GM18502 (cell line): ENCODE measurements at regions not wholly inside any gene's neighbourhood (a gene's known extent, or its start where the extent isn't known, plus 50 kb on each side); places are given as distances from the start of the nearest gene placed in this dataset.
A peak's percentile ranks its signal among the peaks of the same experiment; 100 is the strongest.

Source experiments
- ATAC-seq: cut with Tn5 transposase; IDR thresholded peaks from one replicate; pipeline ENCODE4 v1.9.1; 2021; ENCODE audit warnings: mild to moderate bottlenecking; ENCODE audit not compliant: unreplicated experiment, poor library complexity

DNA sequence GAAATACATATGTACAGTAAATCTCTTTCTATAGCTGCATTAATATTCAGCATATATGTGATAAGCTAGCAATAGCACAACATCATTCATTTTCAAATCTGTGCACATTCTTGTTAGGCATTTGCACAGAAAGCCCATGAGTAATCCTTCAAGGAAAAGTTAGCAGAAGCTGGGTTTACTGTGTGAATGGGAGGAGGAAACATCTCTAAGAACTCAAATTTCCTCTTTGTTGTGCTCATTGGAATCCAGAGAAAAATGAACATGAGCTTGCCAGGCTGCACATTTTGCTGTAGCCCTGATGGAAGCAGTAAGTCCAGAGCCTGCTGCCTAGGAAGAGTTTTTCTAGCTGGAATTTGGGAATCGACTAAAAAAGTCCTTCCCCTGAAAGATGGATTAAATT lies 214.2 kb upstream of the FOXD3 start:
- no peak for ATAC-seq

DNA sequence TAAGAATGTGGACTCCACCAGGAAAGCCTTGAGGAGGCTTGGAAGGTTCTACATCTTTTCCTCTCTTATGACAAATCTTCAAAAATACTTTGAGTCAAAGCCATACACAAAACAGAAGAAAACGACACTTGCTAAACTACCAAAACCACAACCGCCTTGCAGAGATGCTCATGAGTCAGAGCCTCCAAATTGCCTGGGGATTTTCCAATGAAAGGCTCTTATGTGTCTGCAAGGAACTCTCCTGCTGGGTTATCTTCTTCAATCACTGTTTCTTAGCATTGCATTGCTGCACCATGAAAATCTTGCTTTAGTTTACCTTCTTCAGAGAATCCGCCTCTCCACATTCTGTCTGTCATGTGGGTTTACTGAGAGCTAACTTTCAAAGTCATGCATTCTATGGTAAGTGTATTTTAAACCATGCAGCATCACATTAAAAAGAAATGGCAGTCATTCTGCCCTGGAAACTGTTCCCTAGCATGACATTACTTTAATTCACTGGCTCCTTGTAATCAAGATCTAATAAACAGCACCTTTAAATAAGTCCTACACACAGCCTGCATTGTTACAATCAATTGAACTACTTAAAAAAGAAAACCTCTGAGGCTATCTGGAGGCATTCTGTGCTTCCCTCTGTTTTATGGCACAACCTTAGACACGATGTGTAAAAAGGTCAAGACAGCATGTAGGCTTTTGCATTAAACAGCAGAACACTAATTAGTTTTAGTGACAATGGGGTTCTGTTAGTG lies 210.0 kb upstream of the FOXD3 start:
- no peak for ATAC-seq

GRCh38 chr1:63115527-63115926 lies 206.8 kb upstream of the FOXD3 start:
- no peak for ATAC-seq

GRCh38 chr1:63116016-63116415 lies 206.4 kb upstream of the FOXD3 start:
- no peak for ATAC-seq

DNA sequence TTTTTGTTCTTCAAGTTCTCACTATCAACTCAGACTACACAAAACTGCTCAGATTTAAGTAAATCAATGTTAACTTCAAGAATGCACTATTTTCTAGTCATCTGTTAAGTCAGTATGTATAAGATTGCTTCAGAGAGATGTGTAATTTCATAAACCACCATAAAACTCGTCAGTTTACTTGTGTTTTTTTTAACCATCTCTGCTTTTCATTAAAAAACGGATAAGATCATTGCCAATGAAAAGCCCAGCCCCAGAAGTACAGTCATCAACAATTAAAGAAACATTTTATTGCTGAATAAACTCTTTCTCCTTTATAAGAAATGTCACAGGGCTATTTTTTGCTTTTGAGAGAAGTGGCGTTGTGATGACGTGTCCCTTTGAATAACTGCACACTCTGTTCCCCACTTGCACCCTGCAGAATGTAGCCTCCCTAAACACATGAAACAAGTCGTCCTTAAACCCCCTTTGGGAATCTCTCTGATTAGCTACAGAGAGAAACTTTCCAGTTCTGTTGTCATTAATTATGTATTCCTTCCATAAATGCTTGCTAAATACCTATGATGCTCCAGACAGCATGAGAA lies 202.7 kb upstream of the FOXD3 start:
- ATAC-seq, result no peak

- no peak for ATAC-seq
These were observed 200.3 kb upstream of the FOXD3 start for GRCh38 chr1:63122079-63122478.

DNA sequence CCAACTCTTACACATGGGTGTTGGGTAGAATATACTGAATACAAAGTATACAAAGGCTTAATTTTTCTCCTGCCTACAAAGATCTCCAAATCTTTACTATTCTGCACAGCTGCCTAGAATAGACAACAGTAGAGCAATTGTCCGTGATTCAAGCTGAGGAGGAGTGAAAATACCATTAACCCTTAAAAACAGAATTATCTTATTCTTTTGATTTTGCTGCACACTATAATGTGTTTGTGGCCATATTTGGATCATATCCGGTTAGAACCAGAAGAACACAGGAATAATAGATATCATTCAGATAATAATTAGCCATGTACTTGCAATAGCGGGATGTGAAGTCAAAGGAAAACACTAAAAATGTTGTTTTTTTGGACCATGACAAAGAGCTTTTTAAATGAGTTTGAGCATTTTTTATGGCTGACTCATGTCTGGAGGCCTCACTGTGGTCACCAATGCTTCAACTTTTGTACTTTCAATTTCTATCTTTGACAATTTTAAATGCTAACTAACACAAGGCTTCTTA lies 197.6 kb upstream of the FOXD3 start:
- ATAC-seq, result peak; percentile 86

DNA sequence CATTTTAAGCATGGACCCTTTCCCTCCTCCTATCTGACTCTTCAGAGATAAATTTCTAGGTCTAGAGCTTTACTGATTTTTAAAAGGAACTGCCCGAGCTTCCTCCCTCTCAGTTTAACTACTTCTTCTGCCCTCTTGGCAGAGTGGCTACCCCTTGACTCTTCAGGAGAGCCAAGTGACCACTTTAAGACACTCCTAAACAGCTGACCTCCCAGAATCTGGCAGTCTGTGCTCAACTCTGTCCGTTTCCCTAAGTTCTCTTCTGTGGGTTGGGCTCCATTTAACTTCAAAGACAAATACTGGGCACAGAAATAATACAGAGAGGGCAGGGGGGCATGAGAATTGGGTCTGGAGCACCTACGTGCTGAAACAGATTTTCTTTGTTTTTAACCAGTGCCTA lies 196.3 kb upstream of the FOXD3 start:
- ATAC-seq, result no peak

GRCh38 chr1:63127376-63127775 lies 195.0 kb upstream of the FOXD3 start:
- no peak for ATAC-seq

DNA sequence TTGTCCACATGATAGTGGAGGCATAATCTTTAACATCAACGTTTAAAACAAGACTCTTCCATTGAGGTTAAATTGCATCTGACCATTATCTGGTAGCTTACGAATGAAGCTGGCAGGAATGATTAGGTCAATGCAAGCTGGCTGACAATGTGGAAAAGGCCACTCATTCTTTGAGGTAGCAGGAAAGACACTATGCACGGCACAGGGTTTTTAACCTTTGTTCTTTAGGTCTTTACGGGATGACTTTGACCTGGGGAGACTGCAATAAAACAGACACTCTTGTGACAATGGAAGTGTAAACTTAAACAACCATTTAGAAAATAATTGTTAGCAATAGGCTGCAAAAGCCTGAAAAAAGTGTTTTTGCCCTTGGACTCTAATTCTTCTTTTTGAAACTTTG lies 193.8 kb upstream of the FOXD3 start:
- ATAC-seq, result no peak

DNA sequence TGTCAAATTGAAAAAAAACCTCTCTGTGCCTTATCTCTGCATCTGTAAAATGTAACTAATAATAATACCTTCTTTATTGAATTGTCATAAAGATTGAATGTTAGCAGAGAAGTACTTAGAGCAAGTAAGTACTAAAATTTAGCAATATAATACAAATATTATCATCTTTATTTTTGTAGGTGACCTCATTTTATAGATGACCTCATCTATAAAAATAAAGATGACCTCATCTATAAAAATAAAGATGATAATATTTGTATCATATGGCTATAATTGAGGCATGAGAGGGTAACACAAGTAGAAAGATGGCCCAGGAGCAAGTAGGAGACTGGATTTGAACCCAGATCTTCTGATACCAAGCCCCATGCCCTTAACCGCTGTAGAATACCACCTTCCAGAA lies 193.2 kb upstream of the FOXD3 start:
- no peak for ATAC-seq

DNA sequence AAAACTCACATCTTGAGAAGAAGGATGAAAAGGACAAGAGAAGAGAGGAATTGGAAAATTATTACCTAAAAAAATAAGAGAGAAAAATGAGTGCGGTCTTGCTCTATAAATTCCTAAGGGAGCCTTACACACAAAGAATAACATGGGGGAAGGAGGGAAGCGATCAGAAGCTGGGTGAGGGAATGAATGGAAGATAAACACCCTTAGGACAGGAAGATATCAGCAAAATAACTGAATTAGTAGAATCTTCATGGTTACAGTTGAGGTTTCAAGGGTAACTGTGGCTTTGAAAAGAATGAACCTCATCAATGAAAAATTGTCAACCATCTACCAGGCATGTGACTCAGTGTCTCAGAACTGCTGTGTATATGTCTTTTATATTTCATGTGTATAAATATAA lies 192.5 kb upstream of the FOXD3 start:
- ATAC-seq, result no peak

- no peak for ATAC-seq
These were observed 187.7 kb upstream of the FOXD3 start for GRCh38 chr1:63134501-63135173.

GRCh38 chr1:63135174-63135512 lies 187.2 kb upstream of the FOXD3 start:
- no peak for ATAC-seq

GRCh38 chr1:63135801-63136200 lies 186.6 kb upstream of the FOXD3 start:
- no peak for ATAC-seq

DNA sequence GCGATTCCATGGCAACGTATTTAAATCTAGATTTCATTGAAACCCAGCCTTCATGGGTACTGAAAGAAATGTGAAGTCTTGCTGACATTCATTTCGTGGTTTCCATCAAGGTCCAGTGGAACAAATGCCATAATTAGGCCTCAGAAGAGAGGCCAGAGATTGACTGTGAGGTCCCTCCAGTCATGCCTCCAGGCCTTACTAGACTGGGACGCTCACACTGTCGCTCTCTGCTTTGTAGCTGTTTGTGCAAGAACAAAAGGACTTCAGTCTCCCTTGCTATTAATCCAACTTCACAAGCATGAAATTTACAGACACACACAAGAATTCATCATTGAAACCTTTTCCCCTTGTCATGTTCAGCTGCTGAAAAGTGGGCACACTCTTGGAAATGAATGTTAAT lies 180.4 kb upstream of the FOXD3 start:
- ATAC-seq, result no peak

- ATAC-seq, result no peak
These were observed 178.9 kb upstream of the FOXD3 start for GRCh38 chr1:63143482-63143881.

GRCh38 chr1:63147783-63148182 lies 174.6 kb upstream of the FOXD3 start:
- ATAC-seq, result no peak

DNA sequence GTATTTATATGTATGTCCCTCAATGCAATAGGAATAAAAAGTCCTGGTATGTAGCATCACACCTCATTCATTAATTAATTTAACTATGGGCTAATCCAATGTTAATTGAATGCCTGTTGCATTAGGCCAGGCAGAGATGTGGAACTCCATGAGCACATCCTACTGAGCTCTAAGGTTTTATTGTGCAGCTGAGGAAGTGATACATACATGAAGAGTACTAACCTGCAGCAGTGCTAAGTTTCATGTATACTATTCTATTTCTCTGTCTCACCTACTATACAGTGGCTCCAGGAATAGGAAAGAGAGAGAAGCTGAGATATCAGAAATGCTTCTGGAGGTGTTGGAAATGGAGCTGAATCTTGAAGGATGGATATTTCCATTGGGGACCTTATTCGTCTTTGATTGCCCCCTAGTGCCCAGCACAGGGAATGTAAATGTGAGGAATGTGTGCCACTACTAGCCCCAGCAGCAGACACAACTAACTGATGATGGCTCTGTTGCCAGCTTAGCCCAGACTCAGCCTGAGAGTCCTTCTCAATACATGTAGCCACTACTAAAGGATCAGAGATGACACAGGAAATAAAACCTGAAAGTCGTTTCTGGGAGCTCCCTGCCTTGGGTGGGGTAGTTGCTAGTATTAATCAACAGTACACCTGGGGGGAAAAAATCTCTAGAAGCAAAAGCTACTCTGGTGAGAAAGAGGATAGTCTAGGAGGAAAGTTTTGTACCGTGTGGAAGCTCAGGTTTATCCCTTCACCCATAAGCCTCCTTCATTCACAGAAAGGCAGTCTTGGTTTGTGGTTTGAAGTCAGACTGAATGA lies 173.3 kb upstream of the FOXD3 start:
- ATAC-seq, result no peak

DNA sequence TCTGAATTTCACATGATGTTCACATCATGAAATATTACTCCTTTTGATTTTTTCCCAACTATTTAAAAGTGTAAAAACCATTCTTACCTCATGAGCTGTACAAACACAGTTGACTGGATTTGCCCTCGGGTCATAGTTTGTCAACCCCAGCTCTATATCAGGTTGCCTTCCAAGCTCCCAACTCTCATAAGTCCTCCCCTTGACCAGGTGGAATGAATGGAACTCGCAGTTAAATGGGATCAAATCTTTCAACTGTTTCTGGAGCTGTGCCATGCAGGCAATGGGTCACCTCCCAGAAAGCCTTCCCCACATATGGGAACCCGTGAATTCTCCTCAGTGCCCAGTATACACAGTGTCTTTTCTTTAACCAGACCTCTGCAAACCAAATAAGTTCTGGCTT lies 169.8 kb upstream of the FOXD3 start:
- ATAC-seq, result no peak

DNA sequence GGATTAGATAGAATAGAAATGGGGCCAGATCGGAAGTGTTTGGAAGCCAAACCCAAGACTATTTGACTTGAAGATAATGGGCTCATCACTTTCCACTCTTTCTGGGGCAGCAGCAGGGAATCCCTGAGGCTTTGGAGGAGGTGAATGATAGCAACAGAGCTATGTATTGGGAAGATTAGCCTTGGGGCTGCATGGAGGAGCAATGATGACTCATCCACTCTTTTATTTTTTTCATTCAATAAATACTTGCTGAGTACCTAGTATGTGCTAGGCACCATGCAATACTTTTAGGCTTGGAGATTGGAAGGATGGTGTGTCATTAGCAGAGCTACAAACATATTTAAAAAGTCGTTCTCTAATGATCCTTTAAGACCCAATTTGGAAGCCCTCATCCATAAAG lies 166.9 kb upstream of the FOXD3 start:
- no peak for ATAC-seq
